Activated CD4-positive, alpha-beta T cell treated with anti-CD3 and anti-CD28 coated beads, Interleukin-2, Interleukin-6, amounts not matched to agents 100 ng/mL and 50 ng/mL, durations not matched to agents 16 hours and 8 hours (primary cell): ENCODE measurements at regions not wholly inside any gene's neighbourhood (a gene's known extent, or its start where the extent isn't known, plus 50 kb on each side); places are given as distances from the start of the nearest gene placed in this dataset.

Experiments
- DNase-seq: peaks from one replicate; pipeline ENCODE4 v3.0.0-alpha.2; 2020

GRCh38 chr7:26614503-26614902, 249.9 kb downstream of the SKAP2 start:
- DNase-seq: no peak

DNA sequence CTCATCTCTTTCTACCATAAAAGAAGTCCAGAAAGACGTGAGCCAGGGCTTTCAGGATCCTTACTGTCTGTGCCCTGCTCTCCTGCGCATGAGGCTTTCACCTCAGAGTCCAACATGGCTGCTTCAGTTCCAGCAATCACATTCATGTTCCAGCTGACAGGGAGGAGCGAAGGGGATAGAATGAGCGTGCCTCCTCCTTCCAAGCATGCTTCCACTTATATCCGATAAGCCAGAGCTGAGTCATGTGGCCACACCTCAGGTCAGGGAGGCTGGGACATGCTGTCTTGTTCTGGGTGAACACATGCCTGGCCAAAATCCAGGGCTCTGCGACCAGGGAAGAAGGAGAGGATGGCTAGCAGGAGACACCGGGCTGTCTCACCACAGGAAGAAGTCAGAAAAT, 248.2 kb downstream of the SKAP2 start:
- no peak for DNase-seq

DNA sequence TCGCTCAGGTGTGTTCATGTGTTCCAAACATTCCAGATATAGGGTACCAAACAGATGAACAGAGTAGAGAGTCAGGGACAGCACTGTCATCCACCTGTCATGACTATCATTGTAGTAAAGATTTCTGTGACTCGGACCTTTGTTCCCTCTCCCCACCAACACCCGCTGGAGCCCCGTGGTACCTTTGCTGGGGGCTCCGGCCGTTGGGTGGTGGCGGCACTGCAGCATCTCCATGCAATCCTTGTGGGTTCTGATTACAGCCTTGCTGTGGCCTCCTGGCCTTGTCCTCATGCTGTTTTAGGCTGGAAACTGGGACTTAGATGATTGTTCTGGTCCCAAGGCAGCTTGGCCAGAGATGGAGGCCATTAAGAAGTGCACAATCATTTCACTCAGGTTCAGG, 247.3 kb downstream of the SKAP2 start:
- no peak for DNase-seq
